A549 (cell line): ENCODE measurements at regions not wholly inside any gene's neighbourhood (a gene's known extent, or its start where the extent isn't known, plus 50 kb on each side); places are given as distances from the start of the nearest gene placed in this dataset.
A peak's percentile ranks its signal among the peaks of the same experiment; 100 is the strongest.

ENCODE experiments used
- ATAC-seq, 2 experiments: fragments of 200-7000 bp in 1 of 2; fragments of >200 bp in 1 of 2; cut with Nextera tagmentation in 1 of 2; cut with Tn5 transposase in 1 of 2; 3 replicates each; pipeline versions ENCODE4 v1.8.0 to v1.9.1; 2018 to 2020; ENCODE audit warnings: mild to moderate bottlenecking in 1 of 2, moderate library complexity in 1 of 2
- CTCF ChIA-PET: fragments of 300-600 bp; sonication (Branson Sonifier 250); formaldehyde crosslinking; extraction: SDS; loops from one replicate; lab custom pipeline; 2021; ENCODE audit warnings: antibody characterized with exemption, inconsistent platforms; lab: Yijun Ruan, JAX
- POLR2A ChIA-PET: fragments of 350-600 bp; formaldehyde crosslinking; extraction: SDS; loops from one replicate; lab custom pipeline; 2021; ENCODE audit warnings: antibody characterized with exemption, inconsistent platforms; lab: Yijun Ruan, JAX
- DNase-seq, 2 experiments: peaks; one replicate each; pipeline versions ENCODE4 v3.0.0 to v3.0.0-alpha.2; 2011 to 2016; ENCODE audit warnings: low read depth in 1 of 2, low spot score in 1 of 2
- FAIRE-seq: peaks from 2 replicates; lab custom pipeline; 2011; peaks lifted over from hg19 to GRCh38; lab: Jason Lieb, UNC
- H3K27ac ChIP-seq, 2 experiments: fragments of >200 bp; sonication (Bioruptor Twin); formaldehyde crosslinking; 3 replicates each; pipeline ENCODE4 v1.5.1; 2016 to 2017
- H3K4me1 ChIP-seq: fragments of >200 bp; sonication (Bioruptor Twin); formaldehyde crosslinking; 3 replicates; pipeline ENCODE4 v1.6.1; 2016
- H3K4me2 ChIP-seq: fragments of >200 bp; sonication (Bioruptor Twin); formaldehyde crosslinking; 3 replicates; pipeline ENCODE4 v1.6.1; 2016
- H3K4me3 ChIP-seq: fragments of >200 bp; sonication (Bioruptor Twin); formaldehyde crosslinking; 3 replicates; pipeline ENCODE4 v1.5.1; 2016
- H3K9me3 ChIP-seq: fragments of >200 bp; sonication (Bioruptor Twin); formaldehyde crosslinking; 3 replicates; pipeline ENCODE4 v1.6.1; 2016
- ATOH8 ChIP-seq: fragments of 250-450 bp; sonication (Bioruptor Pico); IDR thresholded peaks from 2 replicates; pipeline ENCODE4 v1.5.0; 2020; ENCODE audit warnings: low read depth, mild to moderate bottlenecking, moderate library complexity
- BHLHE40 ChIP-seq: IDR thresholded peaks from 2 replicates; pipeline ENCODE4 v1.6.1; 2012; ENCODE audit warnings: low read depth, low read length, inconsistent platforms
- CBX8 ChIP-seq: fragments of 200-600 bp; sonication (generic); IDR thresholded peaks from 2 replicates; pipeline ENCODE4 v1.6.1; 2016
- CHD4 ChIP-seq: fragments of 200-600 bp; sonication (generic); IDR thresholded peaks from 2 replicates; pipeline ENCODE4 v1.6.1; 2016; ENCODE audit warnings: antibody characterized with exemption, mild to moderate bottlenecking, borderline replicate concordance
- CTCF ChIP-seq: fragments of >200 bp; sonication (Bioruptor Twin); formaldehyde crosslinking; IDR thresholded peaks from 3 replicates; pipeline ENCODE4 v1.5.1; 2016
- EHF ChIP-seq: fragments of 250-450 bp; sonication (Bioruptor Pico); IDR thresholded peaks from 2 replicates; pipeline ENCODE4 v1.5.0; 2020; ENCODE audit warnings: mild to moderate bottlenecking
- EHMT2 ChIP-seq: fragments of 200-600 bp; sonication (generic); IDR thresholded peaks from 2 replicates; pipeline ENCODE4 v1.6.1; 2016; ENCODE audit warnings: antibody characterized with exemption, low read depth, mild to moderate bottlenecking, moderate library complexity
- FOSB ChIP-seq: fragments of 250-450 bp; sonication (Bioruptor Pico); IDR thresholded peaks from 2 replicates; pipeline ENCODE4 v1.5.0; 2020; ENCODE audit warnings: mild to moderate bottlenecking, moderate library complexity
- FOSL2 ChIP-seq, 2 experiments: fragments of 450-650 bp in 1 of 2; fragments of >200 bp in 1 of 2; sonication (Bioruptor Twin) in 1 of 2; formaldehyde crosslinking; IDR thresholded peaks; 2 replicates each; pipeline versions ENCODE4 v1.5.0 to v1.6.1; 2016 to 2020; ENCODE audit warnings: mild to moderate bottlenecking in 1 of 2, moderate library complexity in 1 of 2
- HEYL ChIP-seq: fragments of 250-450 bp; sonication (Bioruptor Pico); IDR thresholded peaks from 2 replicates; pipeline ENCODE4 v1.8.0; 2021; ENCODE audit warnings: mild to moderate bottlenecking, moderate library complexity
- HOXA7 ChIP-seq: fragments of 250-450 bp; sonication (Bioruptor Pico); IDR thresholded peaks from 2 replicates; pipeline ENCODE4 v1.5.0; 2020; ENCODE audit warnings: mild to moderate bottlenecking, moderate library complexity
- KDM1A ChIP-seq: fragments of 200-600 bp; sonication (generic); IDR thresholded peaks from 2 replicates; pipeline ENCODE4 v1.6.1; 2016; ENCODE audit warnings: low read depth, mild to moderate bottlenecking
- MAX ChIP-seq: IDR thresholded peaks from 2 replicates; pipeline ENCODE4 v1.6.1; 2012
- NFE2L2 ChIP-seq: fragments of 150-350 bp; conservative IDR thresholded peaks from 2 replicates; pipeline ENCODE4 v1.6.1; 2014; ENCODE audit warnings: low read length
- RAD21 ChIP-seq, 2 experiments: fragments of >200 bp in 1 of 2; sonication (Bioruptor Twin) in 1 of 2; formaldehyde crosslinking in 1 of 2; IDR thresholded peaks in 1 of 2; conservative IDR thresholded peaks in 1 of 2; 2 replicates in 1 of 2; 3 replicates in 1 of 2; pipeline ENCODE4 v1.6.1; 2012 to 2018; ENCODE audit warnings: inconsistent platforms in 1 of 2
- REST ChIP-seq: fragments of 200-600 bp; sonication (generic); IDR thresholded peaks from 2 replicates; pipeline ENCODE4 v1.6.1; 2016; ENCODE audit warnings: antibody characterized with exemption, mild to moderate bottlenecking, moderate library complexity
- TFCP2L1 ChIP-seq: fragments of 250-450 bp; sonication (Bioruptor Pico); IDR thresholded peaks from 2 replicates; pipeline ENCODE4 v1.5.0; 2021; ENCODE audit warnings: mild to moderate bottlenecking
- WGBS: methylation state at CpG from one replicate; pipeline ENCODE4 v1.1.6; 2017; ENCODE audit errors: missing lambda C conversion rate; 5-methylcytosine and 5-hydroxymethylcytosine counted together

- FAIRE-seq (no peak), ATAC-seq (no peak), DNase-seq (no peak)
- Histone ChIP-seq H3K4me1 (no peaks in the 10 kb centered on the region), H3K4me3 (no peak overlapping the region), H3K27ac (no peak overlapping the region), H3K9me3 (no peaks in the 10 kb centered on the region), H3K4me2 (no peak overlapping the region)
- ChIA-PET POLR2A (no interaction called here), CTCF (no interaction called here)
- TF ChIP-seq TFCP2L1 (CRISPR knock-in tag): no peak
- 72% methylated on average over 4 of the region's 7 CpGs for WGBS
These were observed 1335.3 kb downstream of the TBC1D22A start for GRCh38 chr22:48097723-48098122.

- no peak overlapping the region for H3K4me2 ChIP-seq
- no peaks in the 10 kb centered on the region for H3K9me3 ChIP-seq
- no peak for FAIRE-seq
- TF ChIP-seq CTCF (no peak), HEYL (no peak), EHF (CRISPR knock-in tag) (no peak), RAD21 (conservative IDR thresholded peaks at IDR 0.05 in 1 of 2, IDR thresholded peaks at IDR 0.05 in 1 of 2) (no peak), EHMT2 (no peak), KDM1A (no peak), NFE2L2 (no peak), ATOH8 (CRISPR knock-in tag) (no peak)
- no peak for DNase-seq
- no peak overlapping the region for H3K4me3 ChIP-seq
- no peak for ATAC-seq
- ChIA-PET CTCF (no interaction called here), POLR2A (no interaction called here)
- no peak overlapping the region for H3K27ac ChIP-seq
- 82% methylated on average over 8 of the region's 13 CpGs for WGBS
- no peaks in the 10 kb centered on the region for H3K4me1 ChIP-seq
These were observed 1334.6 kb downstream of the TBC1D22A start for GRCh38 chr22:48096851-48097665.

GRCh38 chr22:48096411-48096810 is 1334.0 kb downstream of the TBC1D22A start:
- FAIRE-seq (no peak), DNase-seq (no peak), ATAC-seq (0 out of 6 replicates have a peak, but pooled peaks of 1 of the 2 experiments have one; percentile 19)
- H3K27ac ChIP-seq: no peak overlapping the region
- H3K9me3 ChIP-seq: no peaks in the 10 kb centered on the region
- H3K4me2 ChIP-seq: no peak overlapping the region
- 51% methylated on average over 5 of the region's 7 CpGs for WGBS
- H3K4me1 ChIP-seq: no peaks in the 10 kb centered on the region
- H3K4me3 ChIP-seq: no peak overlapping the region
- POLR2A ChIA-PET: no interaction called here
- CTCF ChIA-PET: no interaction called here
- TF ChIP-seq FOSL2 (IDR thresholded peaks at IDR 0.05): no peak
- TF ChIP-seq FOSL2 (CRISPR knock-in tag; IDR thresholded peaks at IDR 0.05): no peak
- TF ChIP-seq REST: no peak
- TF ChIP-seq BHLHE40: no peak
- no peak for TF ChIP-seq CBX8
- no peak for TF ChIP-seq FOSB (CRISPR knock-in tag)
- no peak for TF ChIP-seq CHD4
- TF ChIP-seq RAD21 (conservative IDR thresholded peaks at IDR 0.05 in 1 of 2, IDR thresholded peaks at IDR 0.05 in 1 of 2): no peak
- no peak for TF ChIP-seq HOXA7
- no peak for TF ChIP-seq MAX
- no peak for TF ChIP-seq HEYL
